ENCODE measurements at regions not wholly inside any gene's neighbourhood (a gene's known extent, or its start where the extent isn't known, plus 50 kb on each side); places are given as distances from the start of the nearest gene placed in this dataset.

GRCh38 chr2:120683081-120683480 is 52.6 kb upstream of the GLI2 start:
- no peaks in the 10 kb centered on the region for H3K27me3 ChIP-seq (replicated peaks; ENCODE audit: insufficient read depth)
- H3K4me3 ChIP-seq: no peak overlapping the region
- TF ChIP-seq CTCF (IDR thresholded peaks at IDR 0.05): no peak
- no peak for TF ChIP-seq POLR2A (IDR thresholded peaks at IDR 0.05)
- no peak for TF ChIP-seq POLR2AphosphoS5 (IDR thresholded peaks at IDR 0.05)
- H3K4me1 ChIP-seq (replicated peaks): peaks cover 8% of the 10 kb centered on the region
- no peak for DNase-seq (ENCODE audit: low spot score)
- no peaks in the 10 kb centered on the region for H3K36me3 ChIP-seq
- no peak overlapping the region for H3K27ac ChIP-seq
- H3K9me3 ChIP-seq: no peaks in the 10 kb centered on the region
- intact Hi-C loops (cut with DNase I): loop anchor here (5.0 kb wide), 1 partner anchor 131 kb away; no protein-coding TSS in a partner anchor
- WGBS: 79% methylated on average over 6 of the region's 6 CpGs

GRCh38 chr2:120683701-120684100 is 52.0 kb upstream of the GLI2 start:
- Histone ChIP-seq H3K36me3 (no peaks in the 10 kb centered on the region), H3K27me3 (replicated peaks; ENCODE audit: insufficient read depth) (no peaks in the 10 kb centered on the region), H3K4me1 (replicated peaks) (peaks cover 8% of the 10 kb centered on the region), H3K4me3 (no peak overlapping the region), H3K9me3 (no peaks in the 10 kb centered on the region), H3K27ac (no peak overlapping the region)
- intact Hi-C loops (cut with DNase I): loop anchor here (5.0 kb wide), 1 partner anchor 131 kb away; no protein-coding TSS in a partner anchor
- no peak for DNase-seq (ENCODE audit: low spot score)
- WGBS: 82% methylated on average over 4 of the region's 4 CpGs
- no peak for TF ChIP-seq POLR2AphosphoS5 (IDR thresholded peaks at IDR 0.05)
- no peak for TF ChIP-seq CTCF (IDR thresholded peaks at IDR 0.05)
- no peak for TF ChIP-seq POLR2A (IDR thresholded peaks at IDR 0.05)

GRCh38 chr2:120684289-120685065 is 51.2 kb upstream of the GLI2 start:
- H3K36me3 ChIP-seq: no peaks in the 10 kb centered on the region
- no peaks in the 10 kb centered on the region for H3K9me3 ChIP-seq
- peaks cover 8% of the 10 kb centered on the region for H3K4me1 ChIP-seq (replicated peaks)
- no peaks in the 10 kb centered on the region for H3K27me3 ChIP-seq (replicated peaks; ENCODE audit: insufficient read depth)
- no peak for DNase-seq (ENCODE audit: low spot score)
- H3K4me3 ChIP-seq: no peak overlapping the region
- H3K27ac ChIP-seq: peak overlapping the region in 1 of 2 donors; percentile 24
- whole genome bisulfite sequencing: 31% methylated on average over 9 of the region's 9 CpGs
- intact Hi-C loops (cut with DNase I): loop anchor here (5.0 kb wide), 1 partner anchor 132 kb away; no protein-coding TSS in a partner anchor
- TF ChIP-seq POLR2AphosphoS5 (IDR thresholded peaks at IDR 0.05) (peak; percentile 34), POLR2A (IDR thresholded peaks at IDR 0.05) (no peak), CTCF (IDR thresholded peaks at IDR 0.05) (no peak)

- intact Hi-C loops (cut with DNase I): no loop called here
- TF ChIP-seq POLR2A (IDR thresholded peaks at IDR 0.05) (no peak), CTCF (IDR thresholded peaks at IDR 0.05) (no peak), POLR2AphosphoS5 (IDR thresholded peaks at IDR 0.05) (no peak)
- Histone ChIP-seq H3K27ac (no peak overlapping the region), H3K4me1 (replicated peaks) (peaks cover 5% of the 10 kb centered on the region), H3K9me3 (no peaks in the 10 kb centered on the region), H3K4me3 (no peak overlapping the region), H3K27me3 (replicated peaks; ENCODE audit: insufficient read depth) (no peaks in the 10 kb centered on the region), H3K36me3 (no peaks in the 10 kb centered on the region)
- no peak for DNase-seq (ENCODE audit: low spot score)
- 75% methylated on average over 5 of the region's 5 CpGs for WGBS
Measured at GRCh38 chr2:120685066-120685973, 50.3 kb upstream of the GLI2 start.

Small RNA genes in the stretch of these regions (small RNA-seq; reads per million reads assigned to genes)
- 0 reads per million in 2 donors for gene RF00019
